Smooth muscle cell (in vitro differentiated cells): ENCODE measurements at regions not wholly inside any gene's neighbourhood (a gene's known extent, or its start where the extent isn't known, plus 50 kb on each side); places are given as distances from the start of the nearest gene placed in this dataset.

ENCODE experiments used
- DNase-seq: peaks from one replicate; lab custom pipeline; 2025; ENCODE audit not compliant: unreplicated experiment; lab: John Stamatoyannopoulos, UW
- H2AFZ ChIP-seq: fragments of 200-600 bp; sonication (generic); 2 replicates; pipeline ENCODE4 v1.6.0; 2016; ENCODE audit warnings: antibody characterized with exemption, low read depth, mild to moderate bottlenecking
- H3F3A ChIP-seq: fragments of 200-600 bp; sonication (generic); 2 replicates; pipeline ENCODE4 v1.6.0; 2017; ENCODE audit warnings: antibody characterized with exemption, low read depth
- H3K27ac ChIP-seq: fragments of 200-600 bp; sonication (generic); 2 replicates; pipeline ENCODE4 v1.5.1; 2016; ENCODE audit warnings: low read depth, mild to moderate bottlenecking
- H3K27me3 ChIP-seq: fragments of 200-600 bp; sonication (generic); 2 replicates; pipeline ENCODE4 v1.6.1; 2016; ENCODE audit warnings: low read depth, mild to moderate bottlenecking
- H3K36me3 ChIP-seq: fragments of 200-600 bp; sonication (generic); 2 replicates; pipeline ENCODE4 v1.5.1; 2016; ENCODE audit warnings: low read depth
- H3K4me1 ChIP-seq: fragments of 200-600 bp; sonication (generic); 2 replicates; pipeline ENCODE4 v1.5.1; 2016; ENCODE audit warnings: low read depth
- H3K4me2 ChIP-seq: fragments of 200-600 bp; sonication (generic); 2 replicates; pipeline ENCODE4 v1.6.0; 2016; ENCODE audit warnings: mild to moderate bottlenecking
- H3K4me3 ChIP-seq: fragments of 200-600 bp; sonication (generic); 2 replicates; pipeline ENCODE4 v1.5.1; 2016; ENCODE audit warnings: mild to moderate bottlenecking
- H3K79me2 ChIP-seq: fragments of 200-600 bp; sonication (generic); 2 replicates; pipeline ENCODE4 v1.6.0; 2016; ENCODE audit warnings: low read depth, mild to moderate bottlenecking
- H3K9ac ChIP-seq: fragments of 200-600 bp; sonication (generic); 2 replicates; pipeline ENCODE4 v1.6.0; 2016; ENCODE audit warnings: low read depth
- H3K9me3 ChIP-seq: fragments of 200-600 bp; sonication (generic); replicated peaks from 2 replicates; pipeline ENCODE4 v1.5.1; 2016; ENCODE audit warnings: low read depth
- H4K20me1 ChIP-seq: fragments of 200-600 bp; sonication (generic); 2 replicates; pipeline ENCODE4 v1.6.0; 2016; ENCODE audit warnings: low read depth
- CTCF ChIP-seq: fragments of 200-600 bp; sonication (generic); IDR thresholded peaks from 2 replicates; pipeline ENCODE4 v1.5.1; 2017; ENCODE audit warnings: borderline replicate concordance, mild to moderate bottlenecking, antibody characterized with exemption; ENCODE audit not compliant: insufficient read depth, poor library complexity, severe bottlenecking
- WGBS: methylation state at CpG from one replicate; pipeline ENCODE4 v1.1.7; 2016; ENCODE audit warnings: low lambda C conversion rate; 5-methylcytosine and 5-hydroxymethylcytosine counted together

- H3K4me1 ChIP-seq = no peaks in the 10 kb centered on the region
- no peak overlapping the region for H3K27ac ChIP-seq
- WGBS = 76% methylated on average over 2 of the region's 2 CpGs
- H3K79me2 ChIP-seq = no peaks in the 10 kb centered on the region
- no peak overlapping the region for H3K4me2 ChIP-seq
- H3F3A ChIP-seq = no peaks in the 10 kb centered on the region
- H4K20me1 ChIP-seq = no peaks in the 10 kb centered on the region
- no peak for TF ChIP-seq CTCF
- H3K9me3 ChIP-seq = no peaks in the 10 kb centered on the region
- H3K9ac ChIP-seq = no peak overlapping the region
- no peak overlapping the region for H3K4me3 ChIP-seq
- H3K27me3 ChIP-seq = no peaks in the 10 kb centered on the region
- no peaks in the 10 kb centered on the region for H3K36me3 ChIP-seq
- no peak for DNase-seq
- H2AFZ ChIP-seq = peak overlapping the region; percentile 47
These were observed 539.6 kb upstream of the PRKX start for GRCh38 chrX:4253092-4253491.

GRCh38 chrX:4249401-4249800 lies 536.0 kb upstream of the PRKX start:
- H3F3A ChIP-seq = no peaks in the 10 kb centered on the region
- no peaks in the 10 kb centered on the region for H3K79me2 ChIP-seq
- no peaks in the 10 kb centered on the region for H3K4me1 ChIP-seq
- no peak overlapping the region for H3K27ac ChIP-seq
- H3K36me3 ChIP-seq = no peaks in the 10 kb centered on the region
- H4K20me1 ChIP-seq = no peaks in the 10 kb centered on the region
- no peak overlapping the region for H3K4me2 ChIP-seq
- H3K9me3 ChIP-seq = no peaks in the 10 kb centered on the region
- no peak overlapping the region for H2AFZ ChIP-seq
- no peaks in the 10 kb centered on the region for H3K27me3 ChIP-seq
- 90% methylated on average over 8 of the region's 8 CpGs for WGBS
- H3K4me3 ChIP-seq = no peak overlapping the region
- TF ChIP-seq CTCF = no peak
- no peak for DNase-seq
- no peak overlapping the region for H3K9ac ChIP-seq

- H3K79me2 ChIP-seq = no peaks in the 10 kb centered on the region
- H2AFZ ChIP-seq = no peak overlapping the region
- no peak overlapping the region for H3K4me2 ChIP-seq
- H3K9ac ChIP-seq = no peak overlapping the region
- no peak for DNase-seq
- no peak overlapping the region for H3K27ac ChIP-seq
- H3K4me1 ChIP-seq = no peaks in the 10 kb centered on the region
- no peaks in the 10 kb centered on the region for H3K27me3 ChIP-seq
- no peaks in the 10 kb centered on the region for H4K20me1 ChIP-seq
- no peaks in the 10 kb centered on the region for H3F3A ChIP-seq
- no peak overlapping the region for H3K4me3 ChIP-seq
- no peak for TF ChIP-seq CTCF
- H3K9me3 ChIP-seq = no peaks in the 10 kb centered on the region
- H3K36me3 ChIP-seq = no peaks in the 10 kb centered on the region
- 94% methylated on average over 2 of the region's 2 CpGs for WGBS
These were observed 530.3 kb upstream of the PRKX start for GRCh38 chrX:4243759-4244158.

- WGBS = 87% methylated on average over 6 of the region's 6 CpGs
- Histone ChIP-seq H3K4me2 (no peak overlapping the region), H4K20me1 (no peaks in the 10 kb centered on the region), H2AFZ (peak overlapping the region; percentile 54), H3K36me3 (no peaks in the 10 kb centered on the region), H3K27ac (no peak overlapping the region), H3K4me3 (no peak overlapping the region), H3F3A (no peaks in the 10 kb centered on the region), H3K4me1 (no peaks in the 10 kb centered on the region), H3K9me3 (no peaks in the 10 kb centered on the region), H3K27me3 (no peaks in the 10 kb centered on the region), H3K79me2 (no peaks in the 10 kb centered on the region), H3K9ac (no peak overlapping the region)
- no peak for TF ChIP-seq CTCF
- DNase-seq = no peak
These were observed 527.2 kb upstream of the PRKX start for GRCh38 chrX:4240541-4241194.
